ENCODE measurements at regions not wholly inside any gene's neighbourhood (a gene's known extent, or its start where the extent isn't known, plus 50 kb on each side); places are given as distances from the start of the nearest gene placed in this dataset.

GRCh38 chr3:10682692-10683091 lies 133.3 kb upstream of the SLC6A11 start (continued):
- TF ChIP-seq ZNF462 (CRISPR knock-in tag; IDR thresholded peaks at IDR 0.05) (no peak), POLR2AphosphoS5 (IDR thresholded peaks at IDR 0.05; ENCODE audit: low read depth) (no peak), CREB1 (CRISPR knock-in tag; IDR thresholded peaks at IDR 0.05; ENCODE audit: low read depth) (no peak), REST (IDR thresholded peaks at IDR 0.05; ENCODE audit: unreplicated experiment) (no peak), CTCF (conservative IDR thresholded peaks at IDR 0.05; ENCODE audit: low read depth in 2 of 2) (no peak), EZH2phosphoT487 (IDR thresholded peaks at IDR 0.05; ENCODE audit: unreplicated experiment) (no peak), ETS1 (IDR thresholded peaks at IDR 0.05) (no peak), EZH2 (IDR thresholded peaks at IDR 0.05; ENCODE audit: low read depth, unreplicated experiment) (no peak), ZNF114 (CRISPR knock-in tag; IDR thresholded peaks at IDR 0.05) (no peak), ZNF331 (CRISPR knock-in tag; IDR thresholded peaks at IDR 0.05; ENCODE audit: low read depth) (no peak), JUNB (IDR thresholded peaks at IDR 0.05; ENCODE audit: unreplicated experiment) (no peak)
